Activated CD8-positive, alpha-beta T cell treated with anti-CD3 and anti-CD28 coated beads for 36 hours (primary cell): ENCODE measurements at regions not wholly inside any gene's neighbourhood (a gene's known extent, or its start where the extent isn't known, plus 50 kb on each side); places are given as distances from the start of the nearest gene placed in this dataset.
"Not testable (repeated sequence)": the region's sequence is repeated elsewhere in the genome, so short reads cannot be mapped to it uniquely, and the experiment has no call there.

ENCODE experiments used
- ATAC-seq: fragments of 200-7000 bp; cut with Tn5 transposase; one replicate; pipeline ENCODE4 v1.10.0; 2021; ENCODE audit warnings: mild to moderate bottlenecking, moderate library complexity
- CTCF ChIA-PET: fragments of 350-600 bp; sonication (Branson Sonifier 250); formaldehyde crosslinking; loops from one replicate; lab custom pipeline; 2021; ENCODE audit warnings: antibody characterized with exemption; lab: Charles Lee
- POLR2A ChIA-PET: fragments of 350-600 bp; sonication (Branson Sonifier 250); formaldehyde crosslinking; loops from one replicate; lab custom pipeline; 2021; ENCODE audit warnings: antibody characterized with exemption; lab: Charles Lee
- DNase-seq: peaks from one replicate; pipeline ENCODE4 v3.0.0-alpha.2; 2020
- H3K27ac Mint-ChIP-seq: one replicate; pipeline ENCODE4 v1.8.0; 2021; ENCODE audit warnings: mild to moderate bottlenecking, mixed read lengths
- H3K27me3 Mint-ChIP-seq: one replicate; pipeline ENCODE4 v1.8.0; 2021; ENCODE audit warnings: mixed read lengths
- H3K36me3 Mint-ChIP-seq: one replicate; pipeline ENCODE4 v1.8.0; 2021; ENCODE audit warnings: low read depth, mixed read lengths
- H3K4me1 Mint-ChIP-seq: one replicate; pipeline ENCODE4 v1.8.0; 2021; ENCODE audit warnings: low read depth, mixed read lengths
- H3K4me3 Mint-ChIP-seq: one replicate; pipeline ENCODE4 v1.8.0; 2021; ENCODE audit warnings: mild to moderate bottlenecking, moderate library complexity, mixed read lengths
- H3K9me3 Mint-ChIP-seq: one replicate; pipeline ENCODE4 v1.8.0; 2021; ENCODE audit warnings: mixed read lengths
- intact Hi-C: fragments of 100-400 bp; cut with micrococcal nuclease; formaldehyde crosslinking; loops from one replicate; pipeline ENCODE4 v1.10.0; 2022
- TF ChIP-seq, protein P1 (sequence below): fragments of 200-600 bp; IDR thresholded peaks from one replicate; pipeline ENCODE4 v1.8.0; 2022; ENCODE audit warnings: antibody characterized with exemption, mild to moderate bottlenecking

DNA sequence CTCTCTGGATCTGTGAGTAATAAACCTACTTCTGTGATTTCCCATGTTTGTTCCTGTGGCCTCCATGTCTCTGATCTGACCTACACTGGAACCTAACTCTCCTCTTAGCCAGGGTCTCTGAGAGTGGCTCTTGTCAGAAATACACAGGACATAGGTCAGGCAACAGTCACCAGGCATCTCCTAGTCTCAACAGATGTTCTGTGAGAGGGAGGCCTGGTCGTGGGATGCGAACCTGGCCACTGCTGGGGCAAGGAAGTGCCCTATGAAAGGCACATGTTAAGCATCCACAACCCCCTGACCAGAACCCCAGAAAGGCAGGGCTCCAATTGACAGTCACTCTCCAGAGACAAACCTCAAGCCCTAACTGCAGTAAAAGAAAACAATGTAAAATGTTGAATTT is 2771.5 kb downstream of the RPIA start:
- H3K4me3 Mint-ChIP-seq, POLR2A ChIA-PET, CTCF ChIA-PET, H3K36me3 Mint-ChIP-seq, H3K9me3 Mint-ChIP-seq, H3K27ac Mint-ChIP-seq, DNase-seq, ATAC-seq, H3K4me1 Mint-ChIP-seq, intact Hi-C loops: not testable (repeated sequence)
- peaks cover 11% of the 10 kb centered on the region for H3K27me3 Mint-ChIP-seq

DNA sequence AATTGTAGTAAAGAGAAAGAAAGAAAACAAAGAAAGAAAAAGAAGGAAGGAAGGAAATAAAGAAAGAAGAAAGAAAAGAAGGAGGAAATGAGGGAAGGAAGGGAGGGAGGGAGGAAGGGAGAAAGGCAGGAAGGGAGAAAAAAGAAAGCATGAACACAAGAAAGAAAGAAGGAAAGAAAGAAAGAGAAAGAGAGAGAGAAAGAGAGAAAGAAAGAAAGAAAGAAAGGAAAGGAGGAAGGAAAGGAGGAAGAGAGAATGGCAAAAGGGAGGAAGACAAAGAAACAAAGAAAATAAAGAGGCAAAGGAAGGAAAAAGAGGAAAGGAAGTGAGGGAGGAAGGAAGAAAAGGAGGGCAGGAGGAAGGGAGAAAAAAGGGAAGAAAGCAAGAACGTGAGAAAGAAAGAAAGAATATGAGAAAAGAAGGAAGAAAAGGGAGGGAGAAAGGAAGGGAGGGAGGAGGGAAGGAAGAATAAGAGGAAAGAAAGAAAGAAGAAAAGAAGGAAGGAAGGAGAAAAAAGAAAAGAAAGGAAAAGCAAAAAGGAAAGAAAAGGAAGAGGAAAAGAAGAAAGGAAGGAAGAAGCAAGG is 2775.4 kb downstream of the RPIA start:
- DNase-seq, POLR2A ChIA-PET, H3K36me3 Mint-ChIP-seq, CTCF ChIA-PET, ATAC-seq, intact Hi-C loops, H3K27ac Mint-ChIP-seq, H3K9me3 Mint-ChIP-seq, H3K4me3 Mint-ChIP-seq, H3K4me1 Mint-ChIP-seq: not testable (repeated sequence)
- H3K27me3 Mint-ChIP-seq: peaks cover 11% of the 10 kb centered on the region

DNA sequence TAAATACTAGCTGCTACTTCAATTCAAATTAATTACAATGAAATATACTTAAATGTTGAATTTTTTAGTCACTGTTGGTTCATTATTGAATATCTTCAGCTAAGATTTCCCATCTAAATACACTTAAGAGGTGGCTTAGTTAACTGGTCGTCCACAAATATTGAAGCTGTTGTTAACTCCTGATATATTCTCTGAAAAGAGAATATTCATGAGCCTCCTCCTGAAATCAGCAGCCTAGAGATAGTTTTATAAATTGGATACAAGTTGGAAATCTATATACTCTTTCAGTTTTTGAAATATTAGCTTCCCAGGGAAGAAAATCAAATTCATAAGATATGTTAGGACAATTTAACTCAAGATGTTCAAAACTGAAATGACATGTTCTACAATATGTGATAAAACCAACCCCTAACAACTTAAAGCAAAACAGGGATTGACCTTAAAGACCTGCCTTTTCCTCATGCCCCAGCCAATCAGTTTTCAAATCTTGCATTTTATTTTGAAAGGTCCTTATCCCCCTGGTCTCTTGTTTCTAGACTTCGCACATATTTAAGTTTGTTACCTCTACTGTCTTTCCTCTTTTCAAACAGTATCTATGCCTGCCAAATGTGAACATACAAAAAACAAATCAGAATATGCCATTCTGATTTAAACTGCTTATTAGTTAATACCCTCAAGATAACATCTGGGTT is 2784.9 kb downstream of the RPIA start:
- Mint-ChIP-seq H3K27me3 (peaks cover 12% of the 10 kb centered on the region), H3K4me3 (peak overlapping the region; percentile 64), H3K27ac (peak overlapping the region; percentile 80)
- CTCF ChIA-PET, ATAC-seq, H3K9me3 Mint-ChIP-seq, POLR2A ChIA-PET, intact Hi-C loops, H3K4me1 Mint-ChIP-seq, H3K36me3 Mint-ChIP-seq, DNase-seq: not testable (repeated sequence)

DNA sequence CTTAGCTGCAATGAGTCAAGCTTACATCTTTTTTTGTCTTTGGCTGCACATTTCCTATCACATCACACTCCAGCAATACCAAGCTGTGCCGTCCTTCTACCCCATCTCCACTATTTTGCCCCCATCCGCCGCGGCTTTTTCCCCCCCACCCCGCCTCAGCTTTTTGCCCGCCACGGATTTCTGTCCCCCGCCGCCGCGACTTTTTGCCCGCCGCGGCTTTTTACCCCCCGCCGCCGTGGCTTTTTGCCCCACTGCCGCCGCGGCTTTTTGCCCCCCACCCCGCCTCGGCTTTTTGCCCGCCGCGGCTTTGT is 2785.4 kb downstream of the RPIA start:
- DNase-seq, CTCF ChIA-PET, POLR2A ChIA-PET, H3K4me1 Mint-ChIP-seq, intact Hi-C loops, H3K36me3 Mint-ChIP-seq, ATAC-seq, H3K9me3 Mint-ChIP-seq: not testable (repeated sequence)
- peaks cover 14% of the 10 kb centered on the region for H3K27me3 Mint-ChIP-seq
- H3K4me3 Mint-ChIP-seq: peak overlapping the region; percentile 64
- H3K27ac Mint-ChIP-seq: peak overlapping the region; percentile 80

DNA sequence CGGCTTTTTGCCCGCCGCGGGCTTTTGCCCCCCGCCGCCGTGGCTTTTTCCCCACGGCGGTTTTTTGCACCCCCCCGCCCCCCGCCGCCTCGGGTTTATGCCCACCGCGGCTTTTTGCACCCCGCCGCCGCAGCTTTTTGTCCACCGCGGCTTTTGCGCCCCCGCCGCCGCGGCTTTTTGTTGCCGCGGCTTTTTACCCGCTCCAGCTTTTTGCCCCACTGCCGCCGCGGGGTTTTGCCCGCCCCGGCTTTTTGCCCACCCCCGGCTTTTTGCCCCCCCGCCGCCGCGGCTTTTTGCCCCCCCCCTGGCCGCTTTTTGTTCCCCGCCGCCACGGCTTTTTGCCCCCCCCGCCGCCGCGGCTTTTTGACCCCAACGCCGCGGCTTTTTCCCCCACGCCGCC is 2785.8 kb downstream of the RPIA start:
- H3K36me3 Mint-ChIP-seq, intact Hi-C loops, CTCF ChIA-PET, H3K9me3 Mint-ChIP-seq, DNase-seq, H3K4me3 Mint-ChIP-seq, H3K4me1 Mint-ChIP-seq, POLR2A ChIA-PET, H3K27ac Mint-ChIP-seq, ATAC-seq: not testable (repeated sequence)
- peaks cover 12% of the 10 kb centered on the region for H3K27me3 Mint-ChIP-seq

DNA sequence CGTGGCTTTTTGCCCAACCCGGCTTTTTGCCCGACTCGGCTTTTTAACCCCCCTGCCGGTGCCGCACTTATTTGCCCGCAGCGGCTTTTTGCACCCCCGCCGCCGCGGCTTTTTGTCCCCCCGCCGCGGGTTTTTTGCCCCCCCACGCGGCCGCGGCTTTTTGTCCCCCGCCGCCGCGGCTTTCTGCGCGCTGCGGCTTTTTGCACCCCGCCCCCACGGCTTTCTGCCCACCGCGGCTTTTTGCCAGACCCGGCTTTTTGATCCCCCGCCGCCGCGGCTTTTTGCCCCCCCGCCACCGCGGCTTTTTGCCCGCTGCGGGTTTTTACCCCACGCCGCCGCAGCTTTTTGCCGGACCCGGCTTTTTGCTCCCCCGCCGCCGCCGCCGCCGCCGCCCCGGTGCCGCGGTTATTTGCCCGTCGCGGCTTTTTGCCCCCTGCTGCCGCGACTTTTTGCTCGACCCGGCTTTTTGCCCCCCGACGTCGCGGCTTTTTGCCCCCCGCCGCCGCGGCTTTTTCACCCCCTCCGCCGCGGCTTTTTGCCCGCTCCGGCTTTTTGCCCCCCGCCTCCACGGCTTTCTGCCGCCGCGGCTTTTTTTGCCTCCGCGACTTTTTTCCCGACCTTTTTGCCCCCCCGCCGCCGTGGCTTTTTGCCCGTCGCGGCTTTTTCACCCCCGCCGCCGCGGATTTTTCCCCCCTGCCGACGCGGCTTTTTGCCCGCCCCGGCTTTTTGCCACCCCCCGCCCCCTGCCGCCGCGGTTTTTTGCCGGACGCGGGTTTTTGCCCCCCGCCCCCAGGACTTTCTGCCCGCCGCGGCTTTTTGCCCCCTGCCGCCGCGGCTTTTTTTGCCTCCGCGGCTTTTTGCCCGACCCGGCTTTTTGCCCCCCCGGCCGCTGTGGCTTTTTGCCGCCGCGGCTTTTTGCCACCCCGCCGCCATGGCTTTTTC is 2786.5 kb downstream of the RPIA start:
- H3K27ac Mint-ChIP-seq: no peak overlapping the region
- POLR2A ChIA-PET: no interaction called here
- CTCF ChIA-PET: no interaction called here
- ATAC-seq (no peak), DNase-seq (no peak)
- intact Hi-C loops: no loop called here
- H3K9me3 Mint-ChIP-seq: peaks cover 1% of the 10 kb centered on the region
- peaks cover 2% of the 10 kb centered on the region for H3K36me3 Mint-ChIP-seq
- H3K27me3 Mint-ChIP-seq: peaks cover 15% of the 10 kb centered on the region
- H3K4me3 Mint-ChIP-seq: no peak overlapping the region
- TF ChIP-seq, protein P1, sequence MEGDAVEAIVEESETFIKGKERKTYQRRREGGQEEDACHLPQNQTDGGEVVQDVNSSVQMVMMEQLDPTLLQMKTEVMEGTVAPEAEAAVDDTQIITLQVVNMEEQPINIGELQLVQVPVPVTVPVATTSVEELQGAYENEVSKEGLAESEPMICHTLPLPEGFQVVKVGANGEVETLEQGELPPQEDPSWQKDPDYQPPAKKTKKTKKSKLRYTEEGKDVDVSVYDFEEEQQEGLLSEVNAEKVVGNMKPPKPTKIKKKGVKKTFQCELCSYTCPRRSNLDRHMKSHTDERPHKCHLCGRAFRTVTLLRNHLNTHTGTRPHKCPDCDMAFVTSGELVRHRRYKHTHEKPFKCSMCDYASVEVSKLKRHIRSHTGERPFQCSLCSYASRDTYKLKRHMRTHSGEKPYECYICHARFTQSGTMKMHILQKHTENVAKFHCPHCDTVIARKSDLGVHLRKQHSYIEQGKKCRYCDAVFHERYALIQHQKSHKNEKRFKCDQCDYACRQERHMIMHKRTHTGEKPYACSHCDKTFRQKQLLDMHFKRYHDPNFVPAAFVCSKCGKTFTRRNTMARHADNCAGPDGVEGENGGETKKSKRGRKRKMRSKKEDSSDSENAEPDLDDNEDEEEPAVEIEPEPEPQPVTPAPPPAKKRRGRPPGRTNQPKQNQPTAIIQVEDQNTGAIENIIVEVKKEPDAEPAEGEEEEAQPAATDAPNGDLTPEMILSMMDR: no peak
- H3K4me1 Mint-ChIP-seq: peaks cover 4% of the 10 kb centered on the region

DNA sequence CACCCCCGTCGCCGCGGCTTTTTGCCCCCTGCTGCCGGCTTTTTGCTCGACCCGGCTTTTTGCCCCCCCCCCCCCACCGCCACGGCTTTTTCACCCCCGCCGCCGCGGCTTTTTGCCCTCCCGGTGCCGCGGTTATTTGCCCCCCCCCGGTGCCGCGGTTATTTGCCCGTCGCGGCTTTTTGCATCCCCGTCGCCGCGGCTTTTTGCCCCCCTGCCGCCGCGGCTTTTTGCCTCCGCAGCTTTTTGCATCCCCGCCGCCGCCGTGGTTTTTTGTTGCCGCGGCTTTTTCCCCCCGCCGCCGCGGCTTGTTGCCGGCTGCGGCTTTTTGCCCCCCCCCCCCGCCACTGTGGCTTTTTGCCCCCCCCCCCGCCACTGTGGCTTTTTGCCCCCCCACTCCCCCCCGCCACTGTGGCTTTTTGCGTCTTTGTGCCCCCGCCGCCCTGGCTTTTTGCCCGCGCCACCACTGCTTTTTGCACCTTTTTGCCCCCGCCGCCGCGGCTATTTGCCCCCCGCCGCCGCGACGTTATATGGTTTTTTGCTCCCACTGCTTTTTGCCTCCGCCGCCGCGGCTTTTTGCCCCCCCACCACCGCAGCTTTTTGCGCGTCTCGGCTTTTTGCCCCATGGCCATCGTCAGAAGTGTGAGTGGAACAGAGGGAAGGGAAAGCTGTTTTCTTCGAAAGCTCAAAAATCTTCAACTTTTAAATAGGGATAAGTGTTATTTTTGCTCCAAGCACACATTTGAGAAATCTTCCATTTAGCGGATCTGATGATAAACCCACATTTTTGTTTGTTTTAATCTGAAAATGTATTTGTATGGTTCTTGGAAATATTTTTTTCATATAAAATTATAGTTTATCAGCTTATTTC is 2787.6 kb downstream of the RPIA start:
- ATAC-seq, H3K9me3 Mint-ChIP-seq, H3K4me1 Mint-ChIP-seq, H3K36me3 Mint-ChIP-seq, intact Hi-C loops, H3K27ac Mint-ChIP-seq, DNase-seq, CTCF ChIA-PET, POLR2A ChIA-PET: not testable (repeated sequence)
- Mint-ChIP-seq H3K27me3 (peaks cover 15% of the 10 kb centered on the region), H3K4me3 (peak overlapping the region; percentile 52)

DNA sequence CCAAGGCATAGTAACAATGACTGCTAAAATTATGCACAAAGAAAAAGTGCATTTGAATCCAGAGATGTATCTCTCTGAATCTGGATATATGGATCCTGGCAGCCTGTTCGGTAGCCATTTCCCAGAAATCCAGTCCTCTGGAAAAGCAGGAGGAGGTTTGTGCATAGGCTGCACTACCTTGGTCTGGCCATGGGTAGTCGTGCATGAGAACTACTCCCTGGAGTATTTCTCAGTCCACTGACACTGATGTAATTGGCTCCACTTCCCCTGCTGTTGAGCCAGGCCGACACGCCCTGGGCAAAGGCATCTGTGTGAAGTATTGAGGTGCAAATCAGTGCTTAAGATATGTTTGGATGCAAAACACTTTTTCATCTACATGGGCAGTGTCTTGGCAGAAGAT is 2793.8 kb downstream of the RPIA start:
- intact Hi-C loops: not testable (repeated sequence)

DNA sequence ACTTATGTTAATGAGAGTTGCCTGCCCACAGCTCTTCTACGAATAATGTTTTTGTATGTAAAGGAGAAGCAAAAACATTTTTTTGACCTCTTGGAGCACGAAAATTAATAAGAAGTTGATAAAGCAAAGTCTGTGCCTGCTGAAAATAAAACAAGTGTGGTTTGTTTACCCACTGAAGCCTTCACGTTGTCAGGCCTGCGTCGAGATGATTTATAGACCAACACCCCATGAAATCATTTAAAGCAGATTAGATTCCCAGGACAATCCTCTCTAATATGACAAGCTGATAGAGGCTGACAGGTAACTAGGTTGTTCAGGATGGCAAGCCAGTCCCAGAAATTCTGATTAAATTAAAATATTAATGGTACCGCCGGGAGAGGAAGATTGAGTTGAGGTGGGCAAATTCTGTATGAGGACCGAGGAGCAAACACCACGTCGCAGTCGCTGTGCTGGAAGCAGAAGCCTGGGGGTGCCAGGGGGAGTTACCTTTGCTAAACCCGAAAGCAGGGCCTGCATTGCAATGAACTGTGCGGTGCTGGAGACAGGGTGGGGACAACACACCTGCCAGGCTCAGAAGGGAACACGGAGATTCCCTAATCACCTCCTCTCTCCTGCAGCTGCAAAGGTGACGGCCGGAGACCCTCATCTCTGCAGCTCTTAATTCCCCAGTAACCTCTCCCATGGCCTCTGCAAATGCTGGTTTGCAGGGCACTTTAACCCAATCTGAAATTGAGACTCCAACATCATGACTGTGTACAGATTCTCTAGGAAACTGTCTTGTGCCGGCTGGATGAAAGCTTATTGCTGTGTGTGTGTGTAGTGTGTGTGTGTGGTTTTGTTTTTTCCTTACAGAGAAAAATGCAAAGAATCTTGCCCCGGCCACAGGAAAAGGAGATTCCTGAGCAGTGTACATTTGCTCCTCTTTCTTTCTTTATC is 2805.9 kb downstream of the RPIA start:
- ATAC-seq, H3K27ac Mint-ChIP-seq, POLR2A ChIA-PET, DNase-seq, H3K4me1 Mint-ChIP-seq, CTCF ChIA-PET, H3K36me3 Mint-ChIP-seq, H3K27me3 Mint-ChIP-seq, H3K9me3 Mint-ChIP-seq, H3K4me3 Mint-ChIP-seq, intact Hi-C loops: not testable (repeated sequence)

More for the DNA sequence above, 2793.8 kb downstream of the RPIA start:
- CTCF ChIA-PET, ATAC-seq, POLR2A ChIA-PET, DNase-seq, H3K27ac Mint-ChIP-seq, H3K27me3 Mint-ChIP-seq, H3K4me1 Mint-ChIP-seq, H3K4me3 Mint-ChIP-seq, H3K36me3 Mint-ChIP-seq, H3K9me3 Mint-ChIP-seq: not testable (repeated sequence)
